ENCODE measurements at regions not wholly inside any gene's neighbourhood (a gene's known extent, or its start where the extent isn't known, plus 50 kb on each side); places are given as distances from the start of the nearest gene placed in this dataset.

GRCh38 chr16:35734728-35735402, 2275.5 kb downstream of the TP53TG3F start:
- H3K36me3 ChIP-seq (ENCODE audit: control insufficient read depth, insufficient read depth, low read length): no peaks in the 10 kb centered on the region
- in situ Hi-C loops (cut with MboI): no loop called here
- no peak for TF ChIP-seq ZNF316 (IDR thresholded peaks at IDR 0.05)
- no peak for TF ChIP-seq HIVEP1 (CRISPR knock-in tag; IDR thresholded peaks at IDR 0.05)
- no peak for TF ChIP-seq ZNF197 (CRISPR knock-in tag; IDR thresholded peaks at IDR 0.05; ENCODE audit: low read depth)
- no peak for TF ChIP-seq KDM4B (IDR thresholded peaks at IDR 0.05; ENCODE audit: borderline replicate concordance in 2 of 2, low read depth in 1 of 2)
- TF ChIP-seq NFATC3 (IDR thresholded peaks at IDR 0.05): no peak
- no peak for TF ChIP-seq ARID1B (IDR thresholded peaks at IDR 0.05)
- TF ChIP-seq ZFX (CRISPR knock-in tag; IDR thresholded peaks at IDR 0.05): no peak
- TF ChIP-seq HMGN3 (IDR thresholded peaks at IDR 0.05; ENCODE audit: borderline replicate concordance, extremely low read depth, insufficient read length, low read depth, low read length): no peak
- no peak for TF ChIP-seq PML (IDR thresholded peaks at IDR 0.05; ENCODE audit: low read length)
- TF ChIP-seq DDX20 (tag; IDR thresholded peaks at IDR 0.05; ENCODE audit: low read depth): no peak
- TF ChIP-seq CTBP1 (IDR thresholded peaks at IDR 0.05; ENCODE audit: borderline replicate concordance): no peak
- TF ChIP-seq SRSF3 (IDR thresholded peaks at IDR 0.05; ENCODE audit: insufficient read depth, low read length): no peak
- no peak for TF ChIP-seq SAFB2 (IDR thresholded peaks at IDR 0.05; ENCODE audit: borderline replicate concordance, low read depth, low read length, severe bottlenecking)
- no peak for TF ChIP-seq ZZZ3 (IDR thresholded peaks at IDR 0.05)
- TF ChIP-seq CLOCK (CRISPR knock-in tag; IDR thresholded peaks at IDR 0.05; ENCODE audit: borderline replicate concordance): no peak
- TF ChIP-seq PATZ1 (CRISPR knock-in tag; IDR thresholded peaks at IDR 0.05; ENCODE audit: borderline replicate concordance): no peak
- TF ChIP-seq TRIM25 (IDR thresholded peaks at IDR 0.05; ENCODE audit: borderline replicate concordance): no peak
- TF ChIP-seq LARP7 (IDR thresholded peaks at IDR 0.05): no peak

More at GRCh38 chr16:35734728-35735402, 2275.5 kb downstream of the TP53TG3F start:
- WGBS (ENCODE audit: insufficient coverage, low coverage, missing lambda C conversion rate): 0% methylated on average over 12 of the region's 18 CpGs
- intact Hi-C loops (cut with micrococcal nuclease): no loop called here
- DNase-seq (ENCODE audit: extremely low read depth in 1 of 4, low spot score in 3 of 4) (no peak), FAIRE-seq (no peak), ATAC-seq (no peak)
- H2AFZ ChIP-seq (ENCODE audit: low read depth, low read length): no peak overlapping the region
- H3K9me1 ChIP-seq (ENCODE audit: control insufficient read depth, insufficient read depth, low read length): no peaks in the 10 kb centered on the region
- ChIA-PET POLR2A (no interaction called here), CTCF (ENCODE audit: low intra/inter-chr PET ratio) (no interaction called here)
- no peaks in the 10 kb centered on the region for H3K79me2 ChIP-seq (ENCODE audit: control insufficient read depth, insufficient read depth, low read length)
- no peak overlapping the region for H3K4me2 ChIP-seq (ENCODE audit: insufficient read depth, low read length)
- H4K20me1 ChIP-seq (replicated peaks; ENCODE audit: control insufficient read depth, insufficient read depth, low read length): no peaks in the 10 kb centered on the region
- H3K27me3 ChIP-seq (ENCODE audit: control insufficient read depth in 2 of 2, insufficient read depth in 2 of 2, low read length in 2 of 2): no peaks in the 10 kb centered on the region
- H3K4me3 ChIP-seq: no peak overlapping the region
- no peaks in the 10 kb centered on the region for H3K9me3 ChIP-seq (replicated peaks; ENCODE audit: control insufficient read depth, insufficient read depth, low read depth, low read length)
- H3K27ac ChIP-seq (ENCODE audit: extremely low read depth, low read depth, low read length): no peak overlapping the region
- BruUV-seq (replicated peaks): no TSS peak
- H3K4me1 ChIP-seq (replicated peaks in 1 of 2; ENCODE audit: control insufficient read depth in 2 of 2, insufficient read depth in 2 of 2, low read length in 2 of 2): no peaks in the 10 kb centered on the region
- H3K9ac ChIP-seq (ENCODE audit: insufficient read depth in 1 of 2, low read depth in 2 of 2, low read length in 2 of 2): no peak overlapping the region

All from K562 (cell line).